ENCODE measurements at regions not wholly inside any gene's neighbourhood (a gene's known extent, or its start where the extent isn't known, plus 50 kb on each side); places are given as distances from the start of the nearest gene placed in this dataset.

DNA sequence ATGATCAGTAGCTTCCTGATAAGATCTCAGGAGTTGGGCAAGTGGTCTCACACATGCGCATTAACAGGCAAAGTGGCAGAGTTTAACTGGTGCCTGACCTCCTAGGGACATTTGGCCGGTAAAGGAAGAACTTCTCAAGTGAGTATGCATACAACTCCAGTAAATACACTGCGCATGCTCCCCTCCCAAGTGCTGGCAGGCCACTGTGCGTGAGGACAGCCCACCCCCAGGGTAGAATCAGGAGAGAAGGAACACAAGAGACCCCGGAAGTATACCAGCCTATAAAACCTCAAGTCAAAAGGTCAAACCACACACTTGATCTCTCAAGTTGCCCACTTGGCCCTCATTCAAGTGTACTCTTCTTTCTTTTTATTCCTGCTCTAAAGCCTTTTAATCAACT lies 225.5 kb upstream of the ANKRD50 start:
- Histone ChIP-seq H3K27ac (ENCODE audit: insufficient read depth, low read length) (no peak overlapping the region), H2BK120ac (ENCODE audit: low read depth, low read length) (no peak overlapping the region; the same call in 1 of the 2 replicates), H3K4me2 (ENCODE audit: low read depth, low read length) (no peak overlapping the region), H3K9ac (ENCODE audit: low read depth, low read length) (no peak overlapping the region), H3K18ac (ENCODE audit: low read depth, low read length) (no peak overlapping the region; the same call in 1 of the 2 replicates), H3K79me1 (ENCODE audit: low read depth in 1 of 2, low read length in 2 of 2) (no peaks in the 10 kb centered on the region), H3K14ac (replicated peaks; ENCODE audit: low read depth, low read length) (no peak overlapping the region), H2BK15ac (ENCODE audit: low read depth, low read length) (no peak overlapping the region; the same call in 2 of the 3 replicates), H2AFZ (replicated peaks; ENCODE audit: low read length, poor library complexity) (no peak overlapping the region), H3K4me1 (ENCODE audit: control insufficient read depth, insufficient read depth, low read length) (peaks cover 3% of the 10 kb centered on the region), H3K56ac (ENCODE audit: extremely low read depth, insufficient read depth, low read length) (no peak overlapping the region), H3K9me3 (ENCODE audit: control insufficient read depth, insufficient read depth, low read length) (no peaks in the 10 kb centered on the region), H2AK5ac (ENCODE audit: low read depth, low read length) (peak overlapping the region; percentile 10; the same call in 1 of the 2 replicates), H3K23ac (ENCODE audit: low read depth, low read length) (no peak overlapping the region), H3K9me1 (ENCODE audit: insufficient read depth, low read length) (no peaks in the 10 kb centered on the region; the same call in 1 of the 2 replicates), H2BK20ac (ENCODE audit: low read depth, low read length) (no peak overlapping the region), H4K5ac (ENCODE audit: low read depth, low read length) (no peak overlapping the region), H2AK9ac (replicated peaks; ENCODE audit: low read depth, low read length, poor library complexity) (no peak overlapping the region), H4K8ac (ENCODE audit: low read depth in 2 of 2, low read length in 2 of 2) (no peak overlapping the region), H2BK5ac (ENCODE audit: low read depth, low read length, poor library complexity, severe bottlenecking) (no peak overlapping the region), H3K4me3 (ENCODE audit: insufficient read depth, low read depth, low read length) (no peak overlapping the region), H3K4ac (ENCODE audit: low read depth, low read length) (peak overlapping the region; percentile 30; the same call in 1 of the 2 replicates), H3K36me3 (ENCODE audit: control insufficient read depth, insufficient read depth, low read length) (no peaks in the 10 kb centered on the region), H4K91ac (ENCODE audit: insufficient read depth, low read depth, low read length) (peak overlapping the region; percentile 16), H4K20me1 (ENCODE audit: insufficient read depth, low read length) (no peaks in the 10 kb centered on the region), H3K27me3 (ENCODE audit: control insufficient read depth, insufficient read depth, low read length) (no peaks in the 10 kb centered on the region)
- TF ChIP-seq CHD1 (IDR thresholded peaks at IDR 0.05; ENCODE audit: low read depth, low read length) (no peak), USF2 (IDR thresholded peaks at IDR 0.05; ENCODE audit: low read depth, low read length) (no peak), NFE2L2 (IDR thresholded peaks at IDR 0.05; ENCODE audit: low read depth, low read length) (no peak), MAFK (IDR thresholded peaks at IDR 0.05; ENCODE audit: low read depth, low read length) (no peak), MAZ (IDR thresholded peaks at IDR 0.05; ENCODE audit: borderline replicate concordance, low read depth, low read length) (no peak), POLR2A (IDR thresholded peaks at IDR 0.05; ENCODE audit: low read depth, low read length) (no peak), BHLHE40 (IDR thresholded peaks at IDR 0.05; ENCODE audit: low read depth, low read length) (no peak), CEBPB (IDR thresholded peaks at IDR 0.05; ENCODE audit: low read depth, low read length) (no peak)
- TF ChIP-seq, protein P1, sequence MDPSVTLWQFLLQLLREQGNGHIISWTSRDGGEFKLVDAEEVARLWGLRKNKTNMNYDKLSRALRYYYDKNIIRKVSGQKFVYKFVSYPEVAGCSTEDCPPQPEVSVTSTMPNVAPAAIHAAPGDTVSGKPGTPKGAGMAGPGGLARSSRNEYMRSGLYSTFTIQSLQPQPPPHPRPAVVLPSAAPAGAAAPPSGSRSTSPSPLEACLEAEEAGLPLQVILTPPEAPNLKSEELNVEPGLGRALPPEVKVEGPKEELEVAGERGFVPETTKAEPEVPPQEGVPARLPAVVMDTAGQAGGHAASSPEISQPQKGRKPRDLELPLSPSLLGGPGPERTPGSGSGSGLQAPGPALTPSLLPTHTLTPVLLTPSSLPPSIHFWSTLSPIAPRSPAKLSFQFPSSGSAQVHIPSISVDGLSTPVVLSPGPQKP (IDR thresholded peaks at IDR 0.05; ENCODE audit: borderline replicate concordance, low read depth, low read length), result no peak
- ChIA-PET POLR2A (ENCODE audit: unreplicated experiment) (no interaction called here), CTCF (no interaction called here)
- no TSS peak for BruUV-seq (replicated peaks)
- dilution Hi-C loops (cut with HindIII; ENCODE audit: low sequenced_read_pairs, unreplicated experiment) (no loop called here), intact Hi-C loops (cut with micrococcal nuclease) (loop anchor here (5.0 to 10.0 kb wide), 3 partner anchors 307 to 1166 kb away; no protein-coding TSS in a partner anchor), in situ Hi-C loops (cut with MboI; ENCODE audit: low sequenced_read_pairs) (no loop called here)
- ATAC-seq (ENCODE audit: low read depth) (no peak), DNase-seq (no peak)
- WGBS, 2 experiments (ENCODE audit: extremely low coverage in 2 of 2, insufficient read length in 1 of 2), result no CpG with 5 or more reads among the region's 5 CpGs

Data from IMR-90 (cell line).